ENCODE measurements at regions not wholly inside any gene's neighbourhood (a gene's known extent, or its start where the extent isn't known, plus 50 kb on each side); places are given as distances from the start of the nearest gene placed in this dataset.

GRCh38 chr20:22951966-22952365 is 83.1 kb upstream of the SSTR4 start (continued):
- TF ChIP-seq USF2 (IDR thresholded peaks at IDR 0.05; ENCODE audit: borderline replicate concordance, low read depth, low read length) (no peak), EZH2phosphoT487 (IDR thresholded peaks at IDR 0.05; ENCODE audit: borderline replicate concordance, low read depth) (no peak)

DNA sequence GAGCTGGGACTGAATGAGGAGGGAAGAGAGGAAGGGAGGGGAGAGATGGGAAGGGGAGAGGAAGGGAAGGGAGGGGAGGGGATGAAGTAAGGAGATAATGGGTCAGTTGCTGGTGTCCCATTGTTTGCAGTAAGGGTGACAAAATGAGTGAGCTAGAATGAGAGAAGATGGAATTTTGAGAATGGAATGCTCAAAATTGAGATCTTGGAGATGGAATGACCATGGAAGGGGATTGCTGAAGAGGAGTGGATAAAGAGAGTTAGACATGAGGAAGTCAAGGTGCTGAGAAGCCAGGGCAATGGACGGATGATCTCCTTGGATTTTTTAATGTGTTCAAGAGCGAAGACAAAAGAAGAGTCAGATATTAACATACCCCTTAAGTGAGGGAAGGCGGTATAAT is 80.5 kb upstream of the SSTR4 start:
- Histone ChIP-seq H3K4me3 (ENCODE audit: low read depth in 2 of 2, low read length in 1 of 2) (no peak overlapping the region), H2AFZ (ENCODE audit: low read depth) (no peak overlapping the region), H3K4me1 (ENCODE audit: control insufficient read depth in 1 of 2, insufficient read depth in 2 of 2, low read depth in 1 of 2, low read length in 1 of 2) (no peaks in the 10 kb centered on the region), H3F3A (replicated peaks; ENCODE audit: insufficient read depth) (no peaks in the 10 kb centered on the region), H3K9me2 (no peaks in the 10 kb centered on the region), H3K9ac (no peak overlapping the region), H3K36me3 (replicated peaks in 1 of 2; ENCODE audit: control insufficient read depth in 1 of 2, insufficient read depth in 2 of 2, low read length in 1 of 2) (no peaks in the 10 kb centered on the region), H3K27me3 (ENCODE audit: insufficient read depth) (no peaks in the 10 kb centered on the region; the same call in 1 of the 2 replicates), H3K79me2 (ENCODE audit: insufficient read depth) (no peaks in the 10 kb centered on the region), H3K4me2 (no peak overlapping the region), H3K9me3 (no peaks in the 10 kb centered on the region), H3K27ac (ENCODE audit: low read depth in 2 of 2, low read length in 1 of 2) (no peak overlapping the region), H4K20me1 (ENCODE audit: insufficient read depth) (no peaks in the 10 kb centered on the region)
- POLR2A ChIA-PET: no interaction called here
- CTCF ChIA-PET: interaction anchor here (1.2 kb wide), 1 partner anchor 14 kb away, joined by 3 read pairs; no protein-coding TSS in a partner anchor
- no peak for DNase-seq
- no peak for TF ChIP-seq NRF1 (IDR thresholded peaks at IDR 0.05; ENCODE audit: low read depth, low read length)
- no peak for TF ChIP-seq MEF2A (IDR thresholded peaks at IDR 0.05; ENCODE audit: borderline replicate concordance, low read depth)
- TF ChIP-seq RAD21 (IDR thresholded peaks at IDR 0.05; ENCODE audit: low read length): no peak
- no peak for TF ChIP-seq FOXM1 (IDR thresholded peaks at IDR 0.05; ENCODE audit: low read depth)
- TF ChIP-seq POLR2AphosphoS5 (IDR thresholded peaks at IDR 0.05; ENCODE audit: low read depth, low read length): no peak
- TF ChIP-seq, protein P1, sequence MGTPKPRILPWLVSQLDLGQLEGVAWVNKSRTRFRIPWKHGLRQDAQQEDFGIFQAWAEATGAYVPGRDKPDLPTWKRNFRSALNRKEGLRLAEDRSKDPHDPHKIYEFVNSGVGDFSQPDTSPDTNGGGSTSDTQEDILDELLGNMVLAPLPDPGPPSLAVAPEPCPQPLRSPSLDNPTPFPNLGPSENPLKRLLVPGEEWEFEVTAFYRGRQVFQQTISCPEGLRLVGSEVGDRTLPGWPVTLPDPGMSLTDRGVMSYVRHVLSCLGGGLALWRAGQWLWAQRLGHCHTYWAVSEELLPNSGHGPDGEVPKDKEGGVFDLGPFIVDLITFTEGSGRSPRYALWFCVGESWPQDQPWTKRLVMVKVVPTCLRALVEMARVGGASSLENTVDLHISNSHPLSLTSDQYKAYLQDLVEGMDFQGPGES (IDR thresholded peaks at IDR 0.05; ENCODE audit: low read depth, low read length): no peak
- TF ChIP-seq PBX3 (IDR thresholded peaks at IDR 0.05): no peak
- TF ChIP-seq CHD2 (IDR thresholded peaks at IDR 0.05; ENCODE audit: low read length, partially characterized antibody): no peak
- 22% methylated on average over 3 of the region's 3 CpGs for WGBS (ENCODE audit: low lambda C conversion rate)

GRCh38 chr20:22958390-22958789 is 76.7 kb upstream of the SSTR4 start:
- Histone ChIP-seq H3K4me3 (ENCODE audit: low read depth in 2 of 2, low read length in 1 of 2) (no peak overlapping the region), H3K36me3 (replicated peaks in 1 of 2; ENCODE audit: control insufficient read depth in 1 of 2, insufficient read depth in 2 of 2, low read length in 1 of 2) (no peaks in the 10 kb centered on the region), H3K9me2 (no peaks in the 10 kb centered on the region), H3K79me2 (ENCODE audit: insufficient read depth) (no peaks in the 10 kb centered on the region), H3K4me2 (no peak overlapping the region), H2AFZ (ENCODE audit: low read depth) (no peak overlapping the region), H3K9me3 (no peaks in the 10 kb centered on the region), H3K27ac (ENCODE audit: low read depth in 2 of 2, low read length in 1 of 2) (no peak overlapping the region), H3F3A (replicated peaks; ENCODE audit: insufficient read depth) (no peaks in the 10 kb centered on the region), H3K4me1 (ENCODE audit: control insufficient read depth in 1 of 2, insufficient read depth in 2 of 2, low read depth in 1 of 2, low read length in 1 of 2) (no peaks in the 10 kb centered on the region), H3K27me3 (ENCODE audit: insufficient read depth) (peaks cover 8% of the 10 kb centered on the region; the same call in 1 of the 2 replicates), H3K9ac (no peak overlapping the region), H4K20me1 (ENCODE audit: insufficient read depth) (no peaks in the 10 kb centered on the region)
- CTCF ChIA-PET: no interaction called here
- no peak for DNase-seq
- TF ChIP-seq MEF2A (IDR thresholded peaks at IDR 0.05; ENCODE audit: borderline replicate concordance, low read depth): no peak
- TF ChIP-seq YY1 (IDR thresholded peaks at IDR 0.05; ENCODE audit: low read depth): no peak
- TF ChIP-seq GABPA (IDR thresholded peaks at IDR 0.05; ENCODE audit: low read depth): no peak
- 22% methylated on average over 6 of the region's 6 CpGs for WGBS (ENCODE audit: low lambda C conversion rate)
- POLR2A ChIA-PET: no interaction called here

Data from SK-N-SH (cell line).